HCT116 (cell line): ENCODE measurements at regions not wholly inside any gene's neighbourhood (a gene's known extent, or its start where the extent isn't known, plus 50 kb on each side); places are given as distances from the start of the nearest gene placed in this dataset.

Experiments used
- ATF3 ChIP-seq: IDR thresholded peaks from 2 replicates; pipeline ENCODE4 v1.6.1; 2012
- CTCF ChIP-seq, 3 experiments: fragments of 200-600 bp in 1 of 3; sonication (generic) in 1 of 3; IDR thresholded peaks in 2 of 3; conservative IDR thresholded peaks in 1 of 3; 2 replicates each; pipeline ENCODE4 v1.5.1; 2012 to 2017; ENCODE audit warnings: low read depth in 2 of 3, low read length in 2 of 3, antibody characterized with exemption in 1 of 3, borderline replicate concordance in 1 of 3, control low read depth in 1 of 3, mild to moderate bottlenecking in 1 of 3, mixed read lengths in 1 of 3, mixed run types in 1 of 3, moderate library complexity in 1 of 3; ENCODE audit not compliant: insufficient read depth in 1 of 3
- EZH2 ChIP-seq: fragments of 200-600 bp; sonication (generic); IDR thresholded peaks from 2 replicates; pipeline ENCODE4 v1.6.1; 2017; ENCODE audit warnings: antibody characterized with exemption, mixed run types
- EZH2phosphoT487 ChIP-seq: fragments of 200-600 bp; IDR thresholded peaks from 2 replicates; pipeline ENCODE4 v1.6.1; 2018; ENCODE audit warnings: antibody characterized with exemption, borderline replicate concordance
- POLR2A ChIP-seq: IDR thresholded peaks from 2 replicates; pipeline ENCODE4 v1.7.0; 2011; ENCODE audit warnings: borderline replicate concordance; ENCODE audit not compliant: insufficient read depth, insufficient read length; ENCODE audit errors: extremely low read depth
- POLR2AphosphoS5 ChIP-seq: IDR thresholded peaks from 2 replicates; pipeline ENCODE4 v1.6.1; 2011; ENCODE audit warnings: mild to moderate bottlenecking, low read depth, low read length, moderate library complexity
- RAD21 ChIP-seq: IDR thresholded peaks from 2 replicates; pipeline ENCODE4 v1.6.1; 2012; ENCODE audit warnings: low read depth, mild to moderate bottlenecking
- REST ChIP-seq: IDR thresholded peaks from 2 replicates; pipeline ENCODE4 v1.6.1; 2012; ENCODE audit warnings: low read depth
- SIN3A ChIP-seq: IDR thresholded peaks from 2 replicates; pipeline ENCODE4 v1.6.1; 2012; ENCODE audit warnings: low read depth
- ZBTB33 ChIP-seq: IDR thresholded peaks from 2 replicates; pipeline ENCODE4 v1.6.1; 2011; ENCODE audit warnings: mild to moderate bottlenecking, low read length, moderate library complexity; ENCODE audit not compliant: insufficient replicate concordance; ENCODE audit errors: extremely low read depth

GRCh38 chr12:3380200-3381043, 110.6 kb upstream of the PRMT8 start:
- TF ChIP-seq CTCF (IDR thresholded peaks at IDR 0.05 in 2 of 3, conservative IDR thresholded peaks at IDR 0.05 in 1 of 3; ENCODE audit: borderline replicate concordance in 1 of 3, insufficient read depth in 1 of 3, low read depth in 2 of 3, low read length in 2 of 3) (no peak), POLR2A (no peak), SIN3A (no peak), EZH2 (no peak), EZH2phosphoT487 (no peak), ATF3 (no peak), REST (no peak), POLR2AphosphoS5 (no peak), RAD21 (no peak), ZBTB33 (no peak)
